HG02981 (cell line): ENCODE measurements at regions not wholly inside any gene's neighbourhood (a gene's known extent, or its start where the extent isn't known, plus 50 kb on each side); places are given as distances from the start of the nearest gene placed in this dataset.
A peak's percentile ranks its signal among the peaks of the same experiment; 100 is the strongest.

Experiments
- ATAC-seq: cut with Tn5 transposase; IDR thresholded peaks from one replicate; pipeline ENCODE4 v1.9.1; 2021; ENCODE audit warnings: mild to moderate bottlenecking, moderate library complexity; ENCODE audit not compliant: unreplicated experiment

- ATAC-seq, result no peak
Measured at GRCh38 chr12:82054566-82054965, 295.4 kb upstream of the PPFIA2 start.

- ATAC-seq, result no peak
Measured at GRCh38 chr12:82047446-82047845, 288.3 kb upstream of the PPFIA2 start.

GRCh38 chr12:82040987-82041743, 282.0 kb upstream of the PPFIA2 start:
- ATAC-seq, result peak; percentile 86

- ATAC-seq, result no peak
Measured at GRCh38 chr12:82034769-82035168, 275.6 kb upstream of the PPFIA2 start.

- no peak for ATAC-seq
Measured at GRCh38 chr12:82029936-82030335, 270.8 kb upstream of the PPFIA2 start.

GRCh38 chr12:82028772-82029171, 269.6 kb upstream of the PPFIA2 start:
- ATAC-seq, result no peak

DNA sequence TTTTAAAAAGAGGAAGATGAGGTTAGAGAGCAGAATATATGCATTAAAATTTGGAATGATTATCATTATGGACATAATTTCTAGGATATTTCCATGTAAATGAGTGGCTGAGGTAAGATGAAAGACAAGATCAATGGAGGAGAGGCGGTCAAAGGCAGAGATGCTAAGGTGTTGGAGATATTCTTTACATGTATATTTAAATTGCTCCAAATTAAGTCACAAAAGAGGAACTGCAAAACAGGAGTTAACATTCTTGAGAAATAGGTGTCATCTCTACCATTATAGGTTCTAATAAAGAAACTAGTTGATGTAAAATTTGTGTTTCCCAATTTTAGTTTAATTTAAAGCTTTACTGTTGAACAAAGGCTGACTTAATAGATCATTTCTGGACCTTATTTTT, 268.5 kb upstream of the PPFIA2 start:
- no peak for ATAC-seq

DNA sequence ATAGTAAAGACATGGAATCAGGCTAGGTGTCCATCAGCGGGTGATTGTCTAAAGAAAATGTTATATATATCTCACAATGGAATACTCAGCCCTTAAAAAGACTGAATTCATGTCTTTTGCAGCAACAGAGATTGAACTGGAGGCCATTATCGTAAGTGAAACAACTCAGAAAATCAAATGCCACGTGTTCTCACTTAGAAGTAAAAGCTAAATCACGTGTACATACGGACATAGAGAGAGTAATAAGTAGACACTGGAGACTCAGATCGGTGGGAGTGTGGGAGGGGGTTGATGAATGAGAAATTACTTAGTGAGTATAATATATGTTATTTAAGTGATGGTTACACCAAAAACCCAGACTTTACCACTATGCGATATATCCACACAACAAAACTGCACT, 266.3 kb upstream of the PPFIA2 start:
- no peak for ATAC-seq

DNA sequence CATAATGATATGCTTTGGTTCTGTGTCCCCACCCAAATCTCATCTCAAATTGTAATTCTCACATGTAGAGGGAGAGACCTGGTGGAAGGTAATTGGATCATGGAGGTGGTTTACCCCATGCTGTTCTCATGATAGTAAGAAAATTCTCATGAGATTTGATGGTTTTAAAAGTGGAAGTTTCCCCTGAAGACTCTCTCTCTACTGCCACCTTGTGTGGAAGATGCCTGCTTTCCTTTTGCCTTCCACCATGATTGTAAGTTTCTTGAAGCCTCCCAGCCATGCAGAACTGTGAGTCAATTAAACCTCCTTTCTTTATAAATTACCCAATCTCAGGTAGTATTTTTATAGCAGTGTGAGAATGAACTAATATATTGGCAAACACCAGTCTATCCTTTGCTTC, 260.4 kb upstream of the PPFIA2 start:
- no peak for ATAC-seq

GRCh38 chr12:82015623-82016347, 256.6 kb upstream of the PPFIA2 start:
- ATAC-seq, result peak; percentile 98

DNA sequence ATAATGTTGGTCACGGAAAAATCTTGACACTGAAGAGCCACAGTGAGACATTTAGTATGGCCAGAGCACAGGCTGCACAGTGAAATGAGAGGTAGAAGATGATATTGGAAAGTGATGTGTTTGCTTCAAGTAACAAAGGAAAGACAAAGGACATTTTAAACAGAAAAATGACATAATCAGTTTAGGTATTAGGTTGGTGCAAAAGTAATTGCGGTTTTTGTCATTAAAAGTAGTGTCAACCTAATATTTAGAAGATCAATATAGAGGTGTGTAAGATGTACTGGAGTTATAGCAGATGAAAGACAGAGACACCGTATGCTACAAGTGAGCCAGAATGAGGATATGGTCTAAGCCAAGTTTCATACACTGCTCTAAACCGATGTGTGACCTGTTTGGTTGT, 253.0 kb upstream of the PPFIA2 start:
- no peak for ATAC-seq

DNA sequence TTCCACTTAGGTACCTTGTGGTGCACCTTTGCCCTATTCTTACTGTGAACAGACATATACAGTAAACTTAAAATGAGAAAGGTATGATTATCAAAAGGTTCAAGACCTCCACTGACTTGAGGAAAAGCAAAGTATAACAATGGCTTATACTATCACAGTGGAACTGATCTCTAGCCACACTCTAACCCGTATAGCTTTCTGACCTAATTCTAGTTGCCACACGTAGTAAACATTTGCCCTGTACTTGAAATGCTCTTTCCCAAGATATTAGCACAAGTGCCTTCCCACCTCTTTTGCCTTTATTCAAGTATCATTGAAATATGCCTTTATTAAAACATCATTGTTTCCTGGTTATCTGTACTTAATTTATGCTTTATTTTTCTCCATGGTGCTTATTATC, 250.4 kb upstream of the PPFIA2 start:
- ATAC-seq, result no peak

- ATAC-seq, result no peak
Measured at GRCh38 chr12:82008251-82008650, 249.1 kb upstream of the PPFIA2 start.

DNA sequence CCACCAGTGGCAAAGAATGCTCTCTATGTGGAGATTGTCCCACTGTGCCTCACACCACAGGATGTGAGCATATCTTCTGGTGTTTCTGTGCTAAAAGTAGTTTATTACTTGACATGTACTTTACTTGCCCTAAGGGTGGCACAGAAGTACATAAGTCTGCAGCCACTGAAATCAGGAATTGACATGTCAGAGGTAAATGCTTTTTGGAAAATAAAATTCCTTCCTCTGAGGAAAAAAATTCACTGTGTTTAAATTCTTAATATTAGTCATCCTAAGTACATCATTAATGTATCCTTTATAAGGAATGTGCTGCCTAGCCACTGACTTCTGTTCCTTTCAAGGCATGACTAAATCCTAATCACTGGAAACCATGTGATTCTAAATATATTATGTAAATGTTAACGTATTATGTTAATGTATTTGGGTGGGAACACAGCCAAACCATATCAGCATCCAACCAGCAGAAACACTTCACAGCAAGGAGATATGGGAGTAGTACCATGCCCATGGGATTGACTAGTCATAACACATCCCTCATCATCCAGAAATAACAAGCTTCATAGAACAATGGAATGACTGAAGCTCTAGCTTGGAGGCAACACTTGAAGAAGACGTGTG, 239.7 kb upstream of the PPFIA2 start:
- ATAC-seq, result no peak

- ATAC-seq, result peak; percentile 61
Measured at GRCh38 chr12:81992461-81992860, 233.3 kb upstream of the PPFIA2 start.

- ATAC-seq, result peak; percentile 62
Measured at GRCh38 chr12:81991868-81992267, 232.7 kb upstream of the PPFIA2 start.

- ATAC-seq, result no peak
Measured at GRCh38 chr12:81988362-81988761, 229.2 kb upstream of the PPFIA2 start.

DNA sequence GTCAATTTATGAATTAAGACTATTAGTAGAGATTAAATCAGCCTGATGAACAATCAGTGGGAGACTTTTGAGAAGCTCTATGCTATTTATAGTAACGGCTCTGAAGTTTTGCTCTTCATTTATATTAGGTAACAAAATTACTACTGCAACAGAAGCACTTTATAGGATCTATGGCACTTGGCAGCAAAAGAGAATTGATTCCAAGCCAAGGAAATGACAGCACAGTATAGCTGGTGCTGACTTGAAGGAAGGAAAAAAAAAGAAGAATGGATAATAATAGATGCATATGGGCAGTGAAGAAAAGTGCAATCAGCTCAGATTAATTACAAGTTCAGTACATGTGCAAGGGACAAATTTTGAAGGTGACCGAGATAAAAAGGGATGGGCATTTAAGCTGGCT, 228.2 kb upstream of the PPFIA2 start:
- no peak for ATAC-seq

- no peak for ATAC-seq
Measured at GRCh38 chr12:81976661-81977060, 217.5 kb upstream of the PPFIA2 start.

- no peak for ATAC-seq
Measured at GRCh38 chr12:81974762-81975161, 215.6 kb upstream of the PPFIA2 start.

DNA sequence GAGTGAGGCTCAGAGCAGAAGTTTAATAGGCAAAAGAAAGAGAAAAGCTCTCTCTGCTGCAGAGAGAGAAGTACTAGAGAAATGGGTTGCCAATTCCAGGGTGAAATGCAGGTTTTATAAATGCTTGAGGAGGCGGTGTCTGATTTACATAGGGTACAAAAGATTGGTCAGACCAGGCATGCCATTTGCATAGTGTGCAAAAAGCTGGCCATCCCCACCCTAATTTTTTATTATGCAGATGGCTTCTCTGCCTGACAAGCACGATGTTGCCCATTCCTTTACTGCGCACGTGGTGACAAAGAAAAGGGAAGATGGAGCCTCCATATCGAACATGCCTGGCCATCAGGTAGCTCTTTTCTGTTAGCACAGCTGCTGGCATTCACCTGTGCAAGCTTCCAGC, 209.3 kb upstream of the PPFIA2 start:
- ATAC-seq, result no peak

DNA sequence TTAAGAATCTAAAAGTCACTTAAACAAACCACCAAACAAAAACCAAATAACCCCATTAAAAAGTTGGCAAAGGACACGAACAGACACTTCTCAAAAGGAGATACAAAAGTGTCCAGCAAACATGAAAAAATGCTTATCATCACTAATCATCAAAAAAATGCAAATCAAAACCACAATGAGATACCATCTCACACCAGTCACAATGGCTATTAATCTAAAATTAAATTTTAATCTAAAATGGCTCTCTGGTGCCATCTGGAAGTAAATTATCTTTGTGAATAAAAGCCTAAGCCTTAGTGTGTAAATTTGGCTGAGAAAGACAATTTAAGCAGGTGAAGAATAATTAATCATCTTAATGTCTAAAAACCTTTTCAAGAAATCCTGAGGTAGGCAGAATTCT, 204.5 kb upstream of the PPFIA2 start:
- ATAC-seq, result no peak
